GM21390 (cell line): ENCODE measurements at regions not wholly inside any gene's neighbourhood (a gene's known extent, or its start where the extent isn't known, plus 50 kb on each side); places are given as distances from the start of the nearest gene placed in this dataset.

Experiments
- ATAC-seq: cut with Tn5 transposase; IDR thresholded peaks from one replicate; pipeline ENCODE4 v1.9.1; 2021; ENCODE audit not compliant: unreplicated experiment

DNA sequence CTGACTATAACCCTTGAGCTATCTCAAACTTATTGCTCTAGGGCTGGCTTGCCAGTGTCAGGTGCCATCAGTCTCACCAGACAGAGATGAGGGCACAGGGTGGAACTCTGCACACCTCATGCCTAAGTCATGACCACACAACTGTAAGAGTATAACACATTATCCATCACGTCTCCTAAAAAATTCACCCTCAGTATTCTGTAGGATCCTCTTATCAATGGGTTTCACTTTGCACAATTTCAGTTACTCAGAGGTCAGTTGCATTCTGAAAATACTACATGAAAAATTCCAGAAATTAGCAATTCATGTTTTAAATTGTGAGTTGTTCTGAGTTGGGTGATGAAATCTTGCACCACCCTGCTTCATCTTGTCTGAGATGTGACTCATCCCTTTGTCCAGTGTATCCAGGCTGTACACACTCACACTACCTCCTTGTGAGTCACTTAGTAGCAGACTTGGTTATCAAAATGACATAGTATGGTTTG is 690.9 kb upstream of the CDH18 start:
- ATAC-seq = no peak

DNA sequence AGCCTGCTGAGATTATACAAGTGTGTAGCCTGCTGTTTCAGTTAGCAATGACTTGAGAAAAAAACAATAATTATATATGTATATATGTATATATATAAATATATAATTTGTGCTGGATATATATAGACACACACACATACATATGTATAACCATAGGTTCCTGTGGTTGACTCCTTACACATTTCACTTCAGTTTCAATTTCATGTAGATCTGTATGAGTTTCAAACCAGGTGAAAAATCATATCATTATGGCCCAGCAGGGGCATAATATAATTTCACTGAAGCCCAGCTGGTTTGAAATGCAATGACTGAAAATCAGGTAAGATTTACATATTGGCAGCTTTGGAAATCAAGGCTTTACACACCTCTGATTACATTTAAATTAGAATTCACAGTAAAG is 690.4 kb upstream of the CDH18 start:
- peak; percentile 51 for ATAC-seq

DNA sequence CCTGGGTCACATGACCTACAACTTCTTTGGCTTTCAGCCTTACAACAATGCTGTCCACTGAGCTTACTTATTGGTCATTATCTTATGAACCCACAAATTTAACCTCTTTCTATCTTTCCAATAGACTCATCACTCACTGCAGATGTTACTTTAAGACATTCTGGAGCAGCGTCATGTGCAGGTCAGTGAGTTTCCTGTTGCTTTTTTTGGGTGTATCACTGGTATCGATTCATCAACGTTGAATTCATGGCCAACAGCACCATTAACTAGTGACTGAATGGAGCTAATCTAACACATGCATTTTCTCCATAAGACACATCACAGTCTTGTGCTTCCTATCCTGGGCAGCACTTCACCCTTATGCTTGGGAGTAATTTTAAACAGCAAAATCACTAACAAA is 672.6 kb upstream of the CDH18 start:
- ATAC-seq = no peak

DNA sequence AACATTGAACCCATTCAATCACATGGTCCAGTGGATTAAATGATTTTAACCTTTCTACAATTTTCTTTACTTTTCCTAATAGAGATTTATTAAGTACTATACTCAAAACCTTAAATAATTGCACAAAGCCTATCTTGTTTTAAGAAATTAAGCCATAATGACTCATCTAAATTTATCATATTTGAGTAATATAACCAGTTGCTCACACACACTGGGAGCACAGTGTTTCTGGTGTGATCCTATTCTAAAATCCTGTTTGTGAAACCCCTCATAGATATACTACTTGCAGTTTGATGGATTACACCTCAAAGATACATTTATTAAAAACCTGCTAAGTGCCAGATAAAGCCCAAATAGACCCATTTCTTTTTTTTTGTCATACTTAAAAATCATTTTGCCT is 668.3 kb upstream of the CDH18 start:
- no peak for ATAC-seq

DNA sequence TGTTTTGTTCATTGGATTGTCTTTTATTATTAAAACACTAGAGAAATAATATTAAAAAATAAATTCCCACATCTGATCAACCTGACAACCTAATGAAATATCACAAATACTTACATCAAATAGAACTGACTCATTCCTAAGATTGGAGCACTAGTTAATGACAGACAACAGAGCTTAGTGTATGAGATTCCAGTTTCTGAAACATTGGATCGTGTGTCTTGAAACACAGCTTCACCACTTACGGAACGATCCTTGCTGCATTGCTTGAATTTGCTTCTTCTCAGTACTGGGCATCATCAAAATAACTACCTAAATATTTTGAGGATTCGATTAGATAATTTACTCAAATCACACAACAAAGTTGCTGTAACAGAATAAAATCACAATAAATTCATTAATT is 667.2 kb upstream of the CDH18 start:
- no peak for ATAC-seq

DNA sequence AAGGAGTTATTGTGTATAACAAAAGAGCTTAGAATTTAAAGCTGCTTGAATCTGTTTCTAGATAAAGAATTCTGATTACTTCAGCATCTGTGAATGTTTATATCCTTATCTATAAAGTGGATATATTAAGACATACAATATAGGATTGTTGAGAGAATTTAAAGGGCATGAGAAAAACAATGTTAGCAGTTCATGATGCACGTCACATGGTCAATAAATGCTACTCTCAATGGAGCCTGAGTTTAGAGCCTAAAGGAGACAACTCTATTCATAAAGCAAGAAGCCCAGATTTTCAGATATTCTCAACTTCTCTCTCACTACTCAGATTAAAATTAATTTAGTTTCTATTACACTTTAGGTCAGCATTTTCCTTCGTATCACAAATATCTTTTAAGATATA is 666.7 kb upstream of the CDH18 start:
- no peak for ATAC-seq

DNA sequence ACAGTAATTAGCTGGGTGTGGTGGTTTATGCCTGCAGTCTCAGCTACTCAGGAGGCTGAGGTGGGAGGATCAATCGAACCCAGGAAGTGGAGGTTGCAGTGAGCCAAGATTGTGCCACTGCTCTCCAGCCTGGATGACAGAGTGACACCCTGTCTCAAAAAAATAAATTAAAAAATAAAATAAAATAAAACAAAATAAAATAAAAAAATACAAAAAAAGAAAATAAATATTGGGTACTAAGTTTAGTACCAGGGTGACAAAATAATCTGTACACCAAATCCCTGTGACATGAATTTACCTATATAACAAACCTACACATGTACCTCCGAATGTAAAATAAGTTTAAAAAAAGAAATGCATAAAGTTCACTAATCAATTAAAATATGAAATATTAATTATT is 666.0 kb upstream of the CDH18 start:
- ATAC-seq = no peak

DNA sequence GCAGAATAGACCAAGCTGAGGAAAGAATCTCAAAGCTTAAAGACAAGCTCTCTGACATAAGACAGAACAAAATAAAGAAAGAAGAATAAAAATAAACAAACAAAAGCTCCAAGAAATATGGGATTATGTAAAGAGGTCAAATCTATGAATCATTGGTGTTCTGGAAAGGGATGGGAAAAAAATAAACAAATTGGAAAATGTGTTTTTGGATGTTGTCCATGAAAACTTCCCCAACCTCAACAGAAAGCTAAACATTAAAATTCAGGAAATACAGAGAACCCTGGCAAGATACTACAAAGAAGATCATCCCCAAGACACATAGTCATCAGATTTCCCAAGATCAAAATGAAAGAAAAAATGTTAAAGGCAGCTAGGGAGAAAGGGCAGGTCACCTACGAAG is 662.0 kb upstream of the CDH18 start:
- no peak for ATAC-seq

DNA sequence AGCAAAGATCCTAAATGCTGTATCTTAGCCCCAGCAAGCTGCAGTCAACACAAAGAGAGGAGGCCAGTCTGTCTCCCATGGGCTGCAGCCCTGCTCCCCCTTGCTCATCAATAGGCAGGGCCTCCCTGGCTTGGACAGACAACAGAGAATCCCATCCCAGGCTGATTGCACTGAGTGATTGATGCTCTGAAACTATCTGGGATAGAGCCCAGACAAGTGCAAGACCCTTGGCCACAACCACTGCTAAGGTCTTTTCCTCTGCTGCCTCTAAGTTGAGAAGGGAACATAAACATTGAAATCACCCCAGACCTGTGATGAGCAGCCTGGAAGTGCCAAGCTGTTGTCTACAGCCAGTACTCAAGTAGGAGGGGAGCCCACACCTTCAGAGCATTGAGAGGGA is 661.0 kb upstream of the CDH18 start:
- no peak for ATAC-seq

DNA sequence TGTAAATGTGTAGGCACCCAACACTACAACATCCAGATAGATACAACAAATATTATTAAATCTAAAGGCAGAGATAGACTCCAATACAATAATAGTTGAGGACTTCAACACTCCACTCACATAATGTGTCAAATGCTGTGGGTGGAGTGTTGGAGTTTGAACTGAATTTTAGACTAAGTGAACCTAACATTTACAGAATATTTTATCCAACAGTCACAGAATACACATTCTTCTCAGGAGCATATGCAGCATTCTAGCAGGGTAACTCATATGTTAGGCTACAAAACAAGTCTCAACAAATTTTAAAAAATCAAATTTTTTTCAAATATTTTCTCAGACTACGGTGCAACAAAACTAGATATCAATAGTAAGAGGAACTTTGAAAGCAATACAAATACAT is 648.7 kb upstream of the CDH18 start:
- ATAC-seq = no peak

DNA sequence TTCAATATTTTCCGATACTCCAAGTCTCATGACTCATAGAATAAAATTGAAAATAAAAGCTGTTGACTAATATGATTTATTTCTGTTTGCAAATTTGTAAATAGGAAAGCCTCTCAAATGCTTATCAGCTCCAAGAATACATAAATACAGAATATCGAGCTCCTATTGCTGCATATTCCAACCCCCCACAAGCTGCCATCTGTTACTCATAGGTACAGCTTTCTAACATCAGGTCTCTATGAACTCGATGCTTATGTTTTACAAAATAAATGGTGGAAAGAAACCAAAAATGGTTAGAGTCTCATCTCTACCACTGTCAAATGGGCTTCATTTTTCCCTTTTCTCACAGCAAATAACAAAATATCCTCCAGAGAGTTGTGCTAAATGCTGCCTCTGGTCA is 631.6 kb upstream of the CDH18 start:
- ATAC-seq = no peak

DNA sequence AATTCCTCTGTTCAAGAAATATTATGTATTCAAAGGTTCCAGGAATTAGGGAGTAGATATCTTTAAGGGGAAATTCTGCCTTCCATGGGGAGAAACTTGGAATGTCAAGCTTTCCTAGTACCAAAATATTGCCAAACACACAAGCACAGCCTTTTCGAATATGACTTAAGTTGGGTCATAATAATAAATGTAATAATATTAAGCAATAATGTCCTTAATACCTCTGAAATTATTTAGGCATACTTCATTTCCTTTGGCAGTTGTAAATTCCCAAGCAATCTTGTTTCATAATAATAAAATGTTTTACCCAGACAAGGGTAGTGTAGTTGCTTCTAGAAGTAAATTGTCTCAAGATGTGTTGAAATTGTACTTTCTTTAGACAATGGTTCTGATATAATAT is 630.3 kb upstream of the CDH18 start:
- ATAC-seq = no peak

DNA sequence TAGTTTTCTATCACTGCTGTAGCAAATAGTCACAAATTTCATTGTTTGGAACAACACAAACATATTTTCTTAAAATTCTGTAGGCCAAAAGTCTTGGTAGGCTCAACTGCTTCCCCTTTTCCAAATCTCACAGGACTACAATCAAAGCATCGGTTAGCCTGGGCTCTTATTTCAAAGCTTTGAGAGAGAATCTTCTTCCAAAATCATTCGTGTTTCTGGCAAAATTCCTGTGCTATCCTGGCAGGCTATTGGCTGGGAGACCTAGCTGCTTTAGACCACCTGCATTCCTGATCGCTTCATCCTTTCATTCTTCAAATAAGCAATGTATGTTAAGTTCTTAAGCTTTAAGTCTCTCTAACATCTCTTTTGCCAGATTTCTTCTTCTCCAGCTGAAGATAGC is 629.8 kb upstream of the CDH18 start:
- ATAC-seq = no peak

DNA sequence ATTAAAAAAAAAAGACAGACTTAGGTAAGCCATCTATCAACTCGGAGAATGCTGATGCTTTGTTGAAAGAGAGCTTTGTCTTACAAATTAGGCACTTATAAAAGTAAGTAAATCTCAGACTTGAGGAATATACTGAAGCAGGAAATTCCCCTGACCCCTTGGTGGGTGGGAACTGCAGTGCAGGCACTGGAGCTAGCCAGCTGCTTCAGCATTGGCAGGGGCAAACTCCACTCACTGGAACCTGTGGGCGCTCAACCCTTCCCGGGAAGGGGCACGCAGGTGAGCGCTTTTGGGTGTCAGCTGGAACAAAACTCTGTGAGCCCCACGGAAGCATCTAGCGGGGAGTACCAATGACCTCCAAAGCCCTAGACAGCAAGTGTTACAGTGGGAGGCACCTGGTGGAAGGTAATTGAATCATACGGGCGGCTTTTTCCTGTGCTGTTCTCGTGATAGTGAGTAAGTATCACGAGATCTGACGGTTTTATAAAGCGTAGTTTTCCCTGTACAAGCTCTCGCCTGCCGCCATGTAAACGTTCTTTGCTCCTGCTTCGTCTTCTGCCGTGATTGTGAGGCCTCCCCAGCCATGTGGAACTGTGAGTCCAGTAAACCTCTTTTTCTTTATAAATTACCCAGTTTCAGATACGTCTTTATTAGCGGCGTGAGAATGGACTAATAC is 628.0 kb upstream of the CDH18 start:
- no peak for ATAC-seq

DNA sequence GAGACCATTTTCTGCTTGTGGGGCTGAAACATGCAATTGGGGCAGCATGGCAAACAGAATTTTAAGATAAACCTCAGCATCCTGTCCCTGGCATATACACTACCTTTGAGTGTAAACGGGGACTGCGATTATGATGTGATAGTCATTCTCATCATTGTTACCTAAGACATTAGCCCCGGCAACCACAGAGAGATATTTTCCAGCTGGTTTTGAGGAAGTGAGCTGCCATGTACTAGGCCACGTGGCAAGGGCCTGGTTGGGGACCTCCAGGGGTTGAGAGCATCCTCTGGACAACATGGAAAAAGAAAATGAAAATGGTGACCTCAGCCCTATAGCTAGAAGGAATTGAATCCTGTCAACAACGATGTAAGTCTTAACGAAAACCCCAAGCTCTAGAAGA is 623.6 kb upstream of the CDH18 start:
- no peak for ATAC-seq

DNA sequence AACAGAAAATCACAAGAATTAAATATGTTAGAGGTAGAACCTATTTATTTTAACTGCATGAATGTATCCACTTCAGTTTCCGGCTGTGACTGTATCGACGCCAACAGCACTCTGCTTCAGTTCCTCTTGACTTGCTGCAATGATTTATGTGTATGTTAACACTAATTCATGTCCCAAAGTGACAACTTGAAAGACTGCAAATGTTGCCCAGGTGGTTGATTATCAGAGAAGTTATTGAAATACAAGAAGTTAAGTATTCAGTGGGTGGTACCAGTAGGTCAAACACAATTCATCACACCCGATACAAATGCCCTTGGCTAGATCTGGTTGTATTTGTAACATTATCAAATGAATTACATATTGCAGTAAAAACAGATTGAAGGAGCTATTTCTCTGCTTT is 622.7 kb upstream of the CDH18 start:
- ATAC-seq = no peak

DNA sequence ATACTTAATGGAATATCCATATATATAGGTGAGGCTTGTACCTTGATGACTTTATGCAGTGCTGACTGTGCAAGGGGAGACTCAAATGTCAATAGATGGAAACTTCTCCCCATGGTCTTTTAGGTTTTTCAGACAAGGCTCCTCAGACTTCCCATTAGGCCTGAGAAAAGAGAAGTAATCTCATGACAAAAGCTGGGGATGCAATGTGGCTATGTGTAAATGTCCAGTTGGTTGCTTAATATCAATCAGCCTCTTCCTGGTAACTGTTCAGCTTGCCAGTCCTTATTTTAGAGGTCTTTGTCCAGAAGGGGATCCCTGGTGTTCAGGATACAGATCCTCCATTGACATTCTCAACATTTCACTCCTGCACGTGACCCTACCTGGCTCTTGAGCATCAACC is 621.1 kb upstream of the CDH18 start:
- no peak for ATAC-seq

DNA sequence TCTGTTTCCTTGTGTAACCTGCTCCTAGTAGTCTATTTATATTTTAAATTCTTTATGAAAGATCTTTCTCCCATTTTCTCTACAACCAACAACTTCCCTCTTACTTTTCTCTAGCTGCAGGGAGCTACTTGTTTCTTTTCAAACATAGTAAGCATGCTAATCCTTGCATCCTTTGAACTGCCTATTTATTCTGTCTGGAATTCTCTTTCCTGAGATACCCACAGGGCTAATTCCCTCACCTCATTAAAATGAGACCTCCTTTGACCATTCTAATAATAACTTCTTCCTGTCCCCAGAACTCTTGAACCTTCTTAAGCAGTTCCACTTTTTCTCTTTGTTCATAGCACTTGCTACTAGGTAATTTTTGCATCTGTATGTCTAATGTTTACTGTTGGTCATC is 620.6 kb upstream of the CDH18 start:
- no peak for ATAC-seq

DNA sequence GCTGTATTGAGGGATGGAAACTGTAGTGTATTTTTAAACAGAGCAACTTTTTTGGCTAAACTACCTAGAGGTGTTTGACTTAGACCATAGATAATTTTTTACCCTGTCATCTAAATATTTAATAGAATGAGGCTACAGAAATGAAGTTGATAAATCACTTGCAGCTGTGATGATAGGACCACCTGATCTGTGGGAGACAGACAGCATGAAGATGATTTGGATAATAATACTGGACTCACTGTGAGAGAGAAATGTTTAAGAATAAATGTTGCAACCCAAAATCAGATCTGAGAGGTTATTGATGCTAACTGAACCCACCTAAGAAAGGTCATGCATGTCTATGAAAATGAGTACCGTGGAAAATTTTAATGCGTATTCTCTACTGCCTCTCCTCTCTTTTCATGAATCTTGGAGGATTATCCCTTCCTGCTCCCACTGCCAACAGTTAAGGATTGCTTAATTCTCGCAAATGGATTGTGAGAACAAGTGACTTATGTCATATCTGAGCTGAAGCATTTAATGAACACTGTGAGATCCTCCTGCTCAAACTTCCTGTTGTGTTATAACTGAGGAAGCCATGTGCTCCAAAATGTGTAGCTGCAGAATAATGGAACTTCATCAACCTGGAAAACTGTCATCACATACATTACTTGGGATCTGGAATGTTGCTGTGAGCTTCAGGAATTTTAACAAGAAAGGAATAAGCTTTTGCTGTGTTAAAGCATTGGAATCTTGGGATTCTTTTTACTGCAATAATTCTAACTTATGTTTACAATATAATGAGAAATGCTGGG is 617.9 kb upstream of the CDH18 start:
- ATAC-seq = no peak

DNA sequence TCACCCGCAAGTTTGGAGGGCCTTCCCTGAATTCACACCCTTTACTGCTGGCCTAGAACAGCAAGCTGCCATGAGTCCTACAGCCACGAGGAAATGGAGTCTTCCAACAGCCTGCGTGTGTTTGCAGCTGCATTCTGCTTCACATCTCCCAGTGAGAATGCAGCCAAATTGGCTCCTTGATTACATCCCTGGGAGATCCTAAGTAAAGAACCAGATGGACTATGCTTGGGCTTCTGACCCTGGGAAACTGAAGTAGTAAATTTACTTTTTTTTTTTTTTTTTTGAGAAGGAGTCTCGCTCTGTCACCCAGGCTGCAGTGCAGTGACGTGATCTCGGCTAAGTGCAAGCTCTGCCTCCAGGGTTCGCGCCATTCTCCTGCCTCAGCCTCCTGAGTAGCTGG is 617.0 kb upstream of the CDH18 start:
- ATAC-seq = no peak

DNA sequence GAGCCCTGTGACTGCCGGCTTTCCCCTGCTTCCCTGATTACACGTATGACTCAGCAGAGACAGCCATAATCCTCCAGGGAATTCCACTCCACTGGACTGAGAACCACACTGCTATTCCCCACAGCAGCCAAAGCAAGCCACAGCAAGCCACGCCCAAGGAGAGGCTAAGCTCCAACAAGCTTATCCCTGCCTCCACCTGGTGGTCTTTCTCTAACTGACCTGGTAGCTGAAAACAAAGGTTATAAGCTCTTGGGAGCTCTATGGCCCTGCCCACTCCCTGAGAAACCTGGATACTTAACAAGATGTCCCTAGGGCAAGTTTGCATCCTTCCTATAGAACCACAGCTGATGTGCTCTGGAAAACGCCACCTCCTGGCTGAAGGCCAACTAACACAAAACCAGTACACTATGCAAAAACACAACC is 613.7 kb upstream of the CDH18 start:
- ATAC-seq = no peak

DNA sequence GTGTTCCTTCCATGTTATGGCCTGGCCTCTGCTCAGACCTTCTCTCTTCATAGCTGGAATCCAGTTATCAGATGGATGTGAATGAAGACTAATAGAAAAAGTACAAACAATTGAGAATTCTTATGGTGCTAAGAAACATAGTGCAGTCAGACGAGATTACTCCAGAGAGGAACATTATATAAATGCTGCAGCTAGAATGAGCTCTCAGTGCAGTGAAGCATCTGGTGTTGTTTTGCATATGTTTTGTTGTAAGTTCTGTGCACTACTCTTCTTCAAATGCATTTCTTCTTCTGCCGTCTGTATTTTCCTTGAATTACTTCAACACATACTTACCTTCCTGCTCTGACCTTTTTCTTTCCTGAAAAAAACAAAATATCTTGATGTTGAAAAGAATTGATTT is 602.4 kb upstream of the CDH18 start:
- ATAC-seq = no peak

DNA sequence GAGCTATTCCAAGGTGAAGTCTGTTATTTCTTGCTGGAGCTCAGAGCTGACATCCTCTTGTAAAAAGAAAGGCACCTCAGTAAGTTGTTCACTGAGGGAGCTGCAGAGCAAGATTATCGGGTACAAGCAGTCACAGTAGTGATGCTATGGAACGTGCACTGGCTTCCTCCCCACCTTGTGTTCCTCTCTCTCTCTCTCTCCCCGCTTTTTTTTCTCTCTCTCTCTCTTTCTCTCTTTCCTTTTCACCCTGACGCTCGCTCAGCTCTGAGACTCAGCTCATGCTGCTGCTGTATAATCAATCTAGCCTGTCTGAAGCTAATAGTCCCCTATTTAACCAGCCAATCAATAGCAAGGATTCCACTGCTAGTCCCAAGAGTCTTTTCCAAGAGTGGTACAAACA is 587.6 kb upstream of the CDH18 start:
- ATAC-seq = no peak
